ENCODE measurements at regions not wholly inside any gene's neighbourhood (a gene's known extent, or its start where the extent isn't known, plus 50 kb on each side); places are given as distances from the start of the nearest gene placed in this dataset.

DNA sequence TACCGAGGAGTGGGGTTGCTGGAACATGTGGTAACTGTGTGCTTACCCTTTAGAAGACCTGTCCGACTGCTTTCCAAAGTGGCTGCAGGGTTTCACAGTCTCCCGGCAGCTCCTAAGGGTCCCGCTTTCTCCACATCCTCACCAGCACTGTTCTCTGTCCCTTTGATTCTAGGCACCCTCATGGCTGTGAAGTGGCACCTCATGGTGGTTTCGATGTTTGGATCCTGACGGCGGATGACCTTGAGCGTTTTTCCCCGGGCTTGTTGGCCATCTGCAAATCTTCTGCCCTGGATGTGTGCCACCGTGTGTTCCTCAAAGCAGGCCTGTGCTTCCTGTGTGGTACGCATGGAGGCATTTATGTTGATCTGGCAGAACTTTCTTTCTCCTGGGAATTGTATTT lies 292.5 kb upstream of the HDAC4 start:
- ChIA-PET CTCF (interaction anchor here (0.7 kb wide), 1 partner anchor 8 kb away, joined by 3 read pairs; no protein-coding TSS in a partner anchor), POLR2A (no interaction called here)
- H3K27me3 ChIP-seq (ENCODE audit: insufficient read depth, low read length, poor library complexity, severe bottlenecking) = no peaks in the 10 kb centered on the region
- DNase-seq = no peak
- Mint-ChIP-seq H3K36me3 (no peaks in the 10 kb centered on the region), H3K4me1 (no peaks in the 10 kb centered on the region), H3K9me3 (no peaks in the 10 kb centered on the region), H3K27ac (no peak overlapping the region), H3K27me3 (peaks cover 8 to 12% of the 10 kb centered on the region in 2 donors), H3K4me3 (no peak overlapping the region)
- H3K4me1 ChIP-seq (ENCODE audit: insufficient read depth, low read length) = no peaks in the 10 kb centered on the region
- no peaks in the 10 kb centered on the region for H3K36me3 ChIP-seq (ENCODE audit: insufficient read depth, low read length)
- H3K27ac ChIP-seq (ENCODE audit: low read depth, low read length) = no peak overlapping the region
- H3K4me3 ChIP-seq (ENCODE audit: low read length) = no peak overlapping the region
- H3K9me3 ChIP-seq (ENCODE audit: low read length) = no peaks in the 10 kb centered on the region

GRCh38 chr2:239692919-239693318 lies 292.1 kb upstream of the HDAC4 start:
- Mint-ChIP-seq H3K36me3 (no peaks in the 10 kb centered on the region), H3K27me3 (peaks cover 10 to 15% of the 10 kb centered on the region in 2 donors), H3K9me3 (no peaks in the 10 kb centered on the region), H3K27ac (no peak overlapping the region), H3K4me1 (no peaks in the 10 kb centered on the region), H3K4me3 (no peak overlapping the region)
- H3K4me1 ChIP-seq (ENCODE audit: insufficient read depth, low read length) = no peaks in the 10 kb centered on the region
- H3K36me3 ChIP-seq (ENCODE audit: insufficient read depth, low read length) = no peaks in the 10 kb centered on the region
- H3K27me3 ChIP-seq (ENCODE audit: insufficient read depth, low read length, poor library complexity, severe bottlenecking) = no peaks in the 10 kb centered on the region
- DNase-seq = no peak
- ChIA-PET POLR2A (no interaction called here), CTCF (interaction anchor here (0.7 kb wide), 1 partner anchor 8 kb away, joined by 3 read pairs; no protein-coding TSS in a partner anchor)
- H3K4me3 ChIP-seq (ENCODE audit: low read length) = no peak overlapping the region
- H3K9me3 ChIP-seq (ENCODE audit: low read length) = no peaks in the 10 kb centered on the region
- H3K27ac ChIP-seq (ENCODE audit: low read depth, low read length) = no peak overlapping the region

GRCh38 chr2:239692362-239692851 lies 291.6 kb upstream of the HDAC4 start:
- no peak overlapping the region for H3K4me3 ChIP-seq (ENCODE audit: low read length)
- no peaks in the 10 kb centered on the region for H3K9me3 Mint-ChIP-seq
- H3K36me3 ChIP-seq (ENCODE audit: insufficient read depth, low read length) = no peaks in the 10 kb centered on the region
- ChIA-PET POLR2A (no interaction called here), CTCF (no interaction called here)
- peaks cover 10 to 20% of the 10 kb centered on the region in 2 donors for H3K27me3 Mint-ChIP-seq
- H3K9me3 ChIP-seq (ENCODE audit: low read length) = no peaks in the 10 kb centered on the region
- H3K4me1 Mint-ChIP-seq = no peaks in the 10 kb centered on the region
- no peaks in the 10 kb centered on the region for H3K36me3 Mint-ChIP-seq
- no peak overlapping the region for H3K27ac ChIP-seq (ENCODE audit: low read depth, low read length)
- no peak for DNase-seq
- H3K27ac Mint-ChIP-seq = no peak overlapping the region
- no peaks in the 10 kb centered on the region for H3K4me1 ChIP-seq (ENCODE audit: insufficient read depth, low read length)
- no peaks in the 10 kb centered on the region for H3K27me3 ChIP-seq (ENCODE audit: insufficient read depth, low read length, poor library complexity, severe bottlenecking)
- H3K4me3 Mint-ChIP-seq = no peak overlapping the region

DNA sequence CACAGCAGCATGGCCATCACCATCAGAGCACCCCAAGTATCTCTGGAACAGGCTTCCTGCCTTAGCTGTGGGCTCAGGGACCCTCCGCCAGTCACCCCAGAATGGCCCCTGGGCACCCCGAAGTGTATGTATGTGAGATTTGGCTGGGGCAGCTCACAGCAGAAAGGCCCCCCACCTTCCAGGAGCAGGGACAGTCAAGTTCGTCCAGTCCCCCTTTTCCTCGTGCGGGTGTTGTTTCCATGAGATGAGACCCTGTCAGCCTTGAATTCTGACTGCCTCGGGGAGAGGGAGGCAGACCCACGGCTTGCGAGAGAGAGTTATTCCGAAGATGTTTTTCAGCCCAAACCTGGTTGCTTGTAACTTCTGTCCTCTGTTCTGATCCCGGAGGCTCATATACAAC lies 290.9 kb upstream of the HDAC4 start:
- Histone ChIP-seq H3K4me3 (ENCODE audit: low read length) (no peak overlapping the region), H3K36me3 (ENCODE audit: insufficient read depth, low read length) (no peaks in the 10 kb centered on the region), H3K4me1 (ENCODE audit: insufficient read depth, low read length) (no peaks in the 10 kb centered on the region), H3K9me3 (ENCODE audit: low read length) (no peaks in the 10 kb centered on the region), H3K27ac (ENCODE audit: low read depth, low read length) (no peak overlapping the region), H3K27me3 (ENCODE audit: insufficient read depth, low read length, poor library complexity, severe bottlenecking) (no peaks in the 10 kb centered on the region)
- ChIA-PET POLR2A (no interaction called here), CTCF (no interaction called here)
- Mint-ChIP-seq H3K9me3 (no peaks in the 10 kb centered on the region), H3K27ac (no peak overlapping the region), H3K4me3 (no peak overlapping the region), H3K27me3 (peaks cover 10 to 19% of the 10 kb centered on the region in 2 donors), H3K4me1 (no peaks in the 10 kb centered on the region), H3K36me3 (no peaks in the 10 kb centered on the region)
- DNase-seq = no peak

- peaks cover 10 to 25% of the 10 kb centered on the region in 2 donors for H3K27me3 Mint-ChIP-seq
- Histone ChIP-seq H3K9me3 (ENCODE audit: low read length) (no peaks in the 10 kb centered on the region), H3K36me3 (ENCODE audit: insufficient read depth, low read length) (no peaks in the 10 kb centered on the region), H3K4me1 (ENCODE audit: insufficient read depth, low read length) (no peaks in the 10 kb centered on the region), H3K27ac (ENCODE audit: low read depth, low read length) (no peak overlapping the region), H3K4me3 (ENCODE audit: low read length) (no peak overlapping the region), H3K27me3 (ENCODE audit: insufficient read depth, low read length, poor library complexity, severe bottlenecking) (no peaks in the 10 kb centered on the region)
- no peaks in the 10 kb centered on the region for H3K9me3 Mint-ChIP-seq
- POLR2A ChIA-PET = no interaction called here
- CTCF ChIA-PET = no interaction called here
- H3K4me3 Mint-ChIP-seq = no peak overlapping the region
- no peaks in the 10 kb centered on the region for H3K4me1 Mint-ChIP-seq
- DNase-seq = no peak
- no peak overlapping the region for H3K27ac Mint-ChIP-seq
- H3K36me3 Mint-ChIP-seq = no peaks in the 10 kb centered on the region
These were observed 290.1 kb upstream of the HDAC4 start for GRCh38 chr2:239690651-239691631.

GRCh38 chr2:239689985-239690384 lies 289.2 kb upstream of the HDAC4 start:
- Histone ChIP-seq H3K9me3 (ENCODE audit: low read length) (no peaks in the 10 kb centered on the region), H3K27me3 (ENCODE audit: insufficient read depth, low read length, poor library complexity, severe bottlenecking) (no peaks in the 10 kb centered on the region), H3K4me1 (ENCODE audit: insufficient read depth, low read length) (no peaks in the 10 kb centered on the region), H3K27ac (ENCODE audit: low read depth, low read length) (no peak overlapping the region), H3K36me3 (ENCODE audit: insufficient read depth, low read length) (no peaks in the 10 kb centered on the region), H3K4me3 (ENCODE audit: low read length) (no peak overlapping the region)
- Mint-ChIP-seq H3K4me1 (no peaks in the 10 kb centered on the region), H3K27me3 (peaks cover 13 to 34% of the 10 kb centered on the region in 2 donors), H3K27ac (no peak overlapping the region), H3K9me3 (no peaks in the 10 kb centered on the region), H3K36me3 (no peaks in the 10 kb centered on the region), H3K4me3 (no peak overlapping the region)
- no peak for DNase-seq
- ChIA-PET CTCF (no interaction called here), POLR2A (no interaction called here)

DNA sequence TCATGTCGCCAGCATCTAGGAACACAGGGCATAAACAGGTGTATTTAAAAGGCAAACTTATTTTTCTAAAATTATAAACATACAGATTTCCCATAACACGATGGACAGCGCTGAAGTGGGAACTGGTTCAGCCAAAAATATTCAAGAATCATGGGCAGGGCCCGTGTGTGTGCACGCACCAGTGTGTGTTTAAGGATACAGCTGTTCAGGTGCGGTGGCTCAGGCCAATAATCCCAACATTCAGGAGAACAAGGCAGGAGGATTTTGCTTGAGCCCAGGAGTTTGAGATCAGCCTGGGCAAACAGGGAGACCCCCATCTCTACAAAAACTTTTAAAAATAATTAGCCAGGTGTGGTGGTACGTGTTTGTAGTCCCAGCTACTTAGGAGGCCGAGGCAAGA lies 288.6 kb upstream of the HDAC4 start:
- no peaks in the 10 kb centered on the region for H3K4me1 Mint-ChIP-seq
- H3K9me3 Mint-ChIP-seq = no peaks in the 10 kb centered on the region

DNA sequence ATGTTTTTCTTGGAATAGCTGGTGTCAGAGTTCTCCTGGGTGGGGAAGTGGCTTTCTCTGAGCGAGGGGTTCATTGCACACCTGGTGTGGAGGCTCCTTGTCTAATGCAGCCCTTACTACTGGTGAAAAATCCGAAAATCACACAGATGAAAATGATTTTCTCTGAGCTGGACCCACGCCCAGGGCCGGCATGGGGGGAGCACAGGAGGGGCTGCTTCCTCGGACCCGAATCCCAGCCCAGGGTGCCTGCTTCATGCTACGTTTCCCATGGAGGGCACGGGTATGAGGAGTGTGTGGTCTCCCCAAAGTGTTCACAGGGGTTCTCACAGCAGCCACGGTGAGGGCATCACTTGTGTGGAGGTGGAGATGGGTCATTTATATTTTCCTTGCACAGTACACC lies 288.0 kb upstream of the HDAC4 start:
- H3K27me3 ChIP-seq (ENCODE audit: insufficient read depth, low read length, poor library complexity, severe bottlenecking) = no peaks in the 10 kb centered on the region
- no peak overlapping the region for H3K27ac ChIP-seq (ENCODE audit: low read depth, low read length)
- Mint-ChIP-seq H3K27ac (no peak overlapping the region), H3K36me3 (no peaks in the 10 kb centered on the region), H3K9me3 (peaks cover 0 to 4% (median 0%) of the 10 kb centered on the region in 5 donors), H3K4me1 (no peaks in the 10 kb centered on the region), H3K4me3 (no peak overlapping the region), H3K27me3 (peaks cover 17 to 42% of the 10 kb centered on the region in 2 donors)
- ChIA-PET CTCF (no interaction called here), POLR2A (no interaction called here)
- H3K9me3 ChIP-seq (ENCODE audit: low read length) = no peaks in the 10 kb centered on the region
- H3K4me3 ChIP-seq (ENCODE audit: low read length) = no peak overlapping the region
- no peaks in the 10 kb centered on the region for H3K4me1 ChIP-seq (ENCODE audit: insufficient read depth, low read length)
- H3K36me3 ChIP-seq (ENCODE audit: insufficient read depth, low read length) = no peaks in the 10 kb centered on the region
- no peak for DNase-seq

More for the DNA sequence above, 288.6 kb upstream of the HDAC4 start:
- Histone ChIP-seq H3K27me3 (ENCODE audit: insufficient read depth, low read length, poor library complexity, severe bottlenecking) (no peaks in the 10 kb centered on the region), H3K4me1 (ENCODE audit: insufficient read depth, low read length) (no peaks in the 10 kb centered on the region), H3K4me3 (ENCODE audit: low read length) (no peak overlapping the region), H3K27ac (ENCODE audit: low read depth, low read length) (no peak overlapping the region), H3K36me3 (ENCODE audit: insufficient read depth, low read length) (no peaks in the 10 kb centered on the region), H3K9me3 (ENCODE audit: low read length) (no peaks in the 10 kb centered on the region)
- ChIA-PET CTCF (no interaction called here), POLR2A (no interaction called here)
- Mint-ChIP-seq H3K27me3 (peaks cover 14 to 36% of the 10 kb centered on the region in 2 donors), H3K4me3 (no peak overlapping the region), H3K36me3 (no peaks in the 10 kb centered on the region), H3K27ac (no peak overlapping the region)
- DNase-seq = no peak

Measured in CD8-positive, alpha-beta memory T cell (primary cell).